Sigmoid colon (tissue), 4 donors: ENCODE measurements at regions not wholly inside any gene's neighbourhood (a gene's known extent, or its start where the extent isn't known, plus 50 kb on each side); places are given as distances from the start of the nearest gene placed in this dataset.

Experiments used
- POLR2A ChIP-seq, 2 donors: fragments of 450-650 bp; IDR thresholded peaks; one replicate each; pipeline ENCODE4 v1.6.1; 2016; ENCODE audit warnings: antibody characterized with exemption in 2 of 2, mild to moderate bottlenecking in 2 of 2, moderate library complexity in 2 of 2
- POLR2AphosphoS5 ChIP-seq, 4 donors: sonication (generic); formaldehyde crosslinking; IDR thresholded peaks; one replicate each; pipeline ENCODE4 v1.6.1; 2017; ENCODE audit warnings: antibody characterized with exemption in 4 of 4
- TF ChIP-seq, protein P1 (sequence below), 4 experiments: fragments of 450-650 bp in 3 of 4; fragments of 200-600 bp in 1 of 4; IDR thresholded peaks; one replicate each; pipeline ENCODE4 v1.5.1; 2016 to 2019; ENCODE audit warnings: antibody characterized with exemption in 4 of 4, mild to moderate bottlenecking in 3 of 4, moderate library complexity in 2 of 4

DNA sequence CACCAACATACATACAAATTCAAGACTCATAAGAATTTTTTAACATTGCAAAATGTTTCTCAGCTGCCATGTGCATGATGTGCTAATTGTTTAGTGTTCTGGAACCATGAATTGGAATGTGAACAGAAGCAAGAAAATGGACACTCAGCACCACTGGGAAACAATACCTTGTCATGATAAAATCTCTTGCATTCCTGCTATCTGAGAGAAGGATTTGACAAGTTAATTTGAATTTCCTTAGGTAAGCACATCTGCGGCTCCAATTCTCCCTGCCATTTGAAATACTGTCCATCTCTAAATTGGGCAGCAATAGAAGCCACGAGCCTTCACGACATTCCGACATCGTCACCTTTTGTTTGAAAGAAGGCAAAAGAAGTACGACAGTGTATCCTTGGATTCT, 1104.6 kb upstream of the MAP3K7 start:
- TF ChIP-seq POLR2A (IDR thresholded peaks at IDR 0.05) (no peak), POLR2AphosphoS5 (IDR thresholded peaks at IDR 0.05) (no peak)
- TF ChIP-seq, protein P1, sequence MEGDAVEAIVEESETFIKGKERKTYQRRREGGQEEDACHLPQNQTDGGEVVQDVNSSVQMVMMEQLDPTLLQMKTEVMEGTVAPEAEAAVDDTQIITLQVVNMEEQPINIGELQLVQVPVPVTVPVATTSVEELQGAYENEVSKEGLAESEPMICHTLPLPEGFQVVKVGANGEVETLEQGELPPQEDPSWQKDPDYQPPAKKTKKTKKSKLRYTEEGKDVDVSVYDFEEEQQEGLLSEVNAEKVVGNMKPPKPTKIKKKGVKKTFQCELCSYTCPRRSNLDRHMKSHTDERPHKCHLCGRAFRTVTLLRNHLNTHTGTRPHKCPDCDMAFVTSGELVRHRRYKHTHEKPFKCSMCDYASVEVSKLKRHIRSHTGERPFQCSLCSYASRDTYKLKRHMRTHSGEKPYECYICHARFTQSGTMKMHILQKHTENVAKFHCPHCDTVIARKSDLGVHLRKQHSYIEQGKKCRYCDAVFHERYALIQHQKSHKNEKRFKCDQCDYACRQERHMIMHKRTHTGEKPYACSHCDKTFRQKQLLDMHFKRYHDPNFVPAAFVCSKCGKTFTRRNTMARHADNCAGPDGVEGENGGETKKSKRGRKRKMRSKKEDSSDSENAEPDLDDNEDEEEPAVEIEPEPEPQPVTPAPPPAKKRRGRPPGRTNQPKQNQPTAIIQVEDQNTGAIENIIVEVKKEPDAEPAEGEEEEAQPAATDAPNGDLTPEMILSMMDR (IDR thresholded peaks at IDR 0.05) = no peak
